Cardiac fibroblast (primary cell): ENCODE measurements at regions not wholly inside any gene's neighbourhood (a gene's known extent, or its start where the extent isn't known, plus 50 kb on each side); places are given as distances from the start of the nearest gene placed in this dataset.

Experiments used
- DNase-seq, 2 donors: peaks; one replicate each; pipeline versions ENCODE4 v3.0.0 to v3.0.0-alpha.2; 2010; ENCODE audit warnings: low read depth in 2 of 2
- H3K4me3 ChIP-seq, 2 donors: replicated peaks in 1 of 2; 1 replicate in 1 of 2; 2 replicates in 1 of 2; pipeline ENCODE4 v1.5.1; 2011; ENCODE audit warnings: low read depth in 2 of 2, low read length in 2 of 2, mild to moderate bottlenecking in 2 of 2, moderate library complexity in 1 of 2
- CTCF ChIP-seq: IDR thresholded peaks from one replicate; pipeline ENCODE4 v1.5.1; 2011; ENCODE audit warnings: low read depth, mild to moderate bottlenecking, low read length, inconsistent platforms

- TF ChIP-seq CTCF = peak; percentile 38
- DNase-seq = no peak
- H3K4me3 ChIP-seq = no peak overlapping the region
Measured at GRCh38 chr13:78806457-78806856, 147.5 kb upstream of the OBI1 start.

- no peak for TF ChIP-seq CTCF
- DNase-seq = no peak
- no peak overlapping the region for H3K4me3 ChIP-seq
Measured at GRCh38 chr13:78802912-78803311, 144.0 kb upstream of the OBI1 start.

GRCh38 chr13:78787190-78787589, 128.2 kb upstream of the OBI1 start:
- TF ChIP-seq CTCF = no peak
- DNase-seq = peak in 1 of 2 donors; percentile 2
- H3K4me3 ChIP-seq = no peak overlapping the region

- TF ChIP-seq CTCF = no peak
- DNase-seq = no peak
- H3K4me3 ChIP-seq = no peak overlapping the region
Measured at GRCh38 chr13:78786459-78786858, 127.5 kb upstream of the OBI1 start.

GRCh38 chr13:78785764-78786163, 126.8 kb upstream of the OBI1 start:
- H3K4me3 ChIP-seq = no peak overlapping the region
- no peak for DNase-seq
- no peak for TF ChIP-seq CTCF

GRCh38 chr13:78784014-78784750, 125.2 kb upstream of the OBI1 start:
- DNase-seq = no peak
- no peak for TF ChIP-seq CTCF
- no peak overlapping the region for H3K4me3 ChIP-seq

- no peak for DNase-seq
- TF ChIP-seq CTCF = no peak
- no peak overlapping the region for H3K4me3 ChIP-seq
Measured at GRCh38 chr13:78780708-78781107, 121.8 kb upstream of the OBI1 start.
